ENCODE measurements at regions not wholly inside any gene's neighbourhood (a gene's known extent, or its start where the extent isn't known, plus 50 kb on each side); places are given as distances from the start of the nearest gene placed in this dataset.

- Histone ChIP-seq H3K4me3 (replicated peaks; ENCODE audit: low read depth, low read length) (no peak overlapping the region), H3K27me3 (replicated peaks; ENCODE audit: control insufficient read depth, insufficient read depth, low read length) (no peaks in the 10 kb centered on the region), H3K36me3 (ENCODE audit: control insufficient read depth, insufficient read depth, low read length) (no peaks in the 10 kb centered on the region)
- no peak for DNase-seq (ENCODE audit: extremely low read depth, insufficient read length)
- TF ChIP-seq, protein P1, sequence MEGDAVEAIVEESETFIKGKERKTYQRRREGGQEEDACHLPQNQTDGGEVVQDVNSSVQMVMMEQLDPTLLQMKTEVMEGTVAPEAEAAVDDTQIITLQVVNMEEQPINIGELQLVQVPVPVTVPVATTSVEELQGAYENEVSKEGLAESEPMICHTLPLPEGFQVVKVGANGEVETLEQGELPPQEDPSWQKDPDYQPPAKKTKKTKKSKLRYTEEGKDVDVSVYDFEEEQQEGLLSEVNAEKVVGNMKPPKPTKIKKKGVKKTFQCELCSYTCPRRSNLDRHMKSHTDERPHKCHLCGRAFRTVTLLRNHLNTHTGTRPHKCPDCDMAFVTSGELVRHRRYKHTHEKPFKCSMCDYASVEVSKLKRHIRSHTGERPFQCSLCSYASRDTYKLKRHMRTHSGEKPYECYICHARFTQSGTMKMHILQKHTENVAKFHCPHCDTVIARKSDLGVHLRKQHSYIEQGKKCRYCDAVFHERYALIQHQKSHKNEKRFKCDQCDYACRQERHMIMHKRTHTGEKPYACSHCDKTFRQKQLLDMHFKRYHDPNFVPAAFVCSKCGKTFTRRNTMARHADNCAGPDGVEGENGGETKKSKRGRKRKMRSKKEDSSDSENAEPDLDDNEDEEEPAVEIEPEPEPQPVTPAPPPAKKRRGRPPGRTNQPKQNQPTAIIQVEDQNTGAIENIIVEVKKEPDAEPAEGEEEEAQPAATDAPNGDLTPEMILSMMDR (IDR thresholded peaks at IDR 0.05; ENCODE audit: insufficient read depth, low read length, poor library complexity, severe bottlenecking) = no peak
These were observed 68.8 kb upstream of the RTL1 start for GRCh38 chr14:100972118-100972897.

GRCh38 chr14:100975671-100976070 is 72.1 kb upstream of the RTL1 start:
- Histone ChIP-seq H3K4me3 (replicated peaks; ENCODE audit: low read depth, low read length) (no peak overlapping the region), H3K36me3 (ENCODE audit: control insufficient read depth, insufficient read depth, low read length) (no peaks in the 10 kb centered on the region), H3K27me3 (replicated peaks; ENCODE audit: control insufficient read depth, insufficient read depth, low read length) (no peaks in the 10 kb centered on the region)
- no peak for DNase-seq (ENCODE audit: extremely low read depth, insufficient read length)
- TF ChIP-seq, protein P1 (IDR thresholded peaks at IDR 0.05; ENCODE audit: insufficient read depth, low read length, poor library complexity, severe bottlenecking) = no peak

GRCh38 chr14:100979079-100979478 is 75.6 kb upstream of the RTL1 start:
- TF ChIP-seq, protein P1 (IDR thresholded peaks at IDR 0.05; ENCODE audit: insufficient read depth, low read length, poor library complexity, severe bottlenecking) = no peak
- Histone ChIP-seq H3K27me3 (replicated peaks; ENCODE audit: control insufficient read depth, insufficient read depth, low read length) (no peaks in the 10 kb centered on the region), H3K4me3 (replicated peaks; ENCODE audit: low read depth, low read length) (no peak overlapping the region), H3K36me3 (ENCODE audit: control insufficient read depth, insufficient read depth, low read length) (no peaks in the 10 kb centered on the region)
- no peak for DNase-seq (ENCODE audit: extremely low read depth, insufficient read length)

DNA sequence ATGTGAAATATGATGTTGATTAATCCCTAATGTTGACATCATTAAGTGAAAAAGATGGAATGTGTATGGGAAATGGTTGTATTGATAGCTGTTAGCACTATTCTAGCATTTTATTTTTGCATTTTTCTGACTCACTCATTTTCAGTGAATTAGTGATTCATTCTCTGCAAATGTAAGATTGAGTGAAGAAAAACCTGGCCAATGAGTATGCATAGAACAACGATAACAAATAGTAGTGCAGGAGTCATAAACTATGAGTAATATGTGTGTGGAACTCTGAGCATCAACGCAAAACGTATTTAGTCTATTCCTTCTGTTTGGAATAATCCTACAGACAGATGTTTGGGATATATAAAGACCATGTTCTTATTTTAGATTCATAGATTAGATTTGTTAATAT is 76.3 kb upstream of the RTL1 start:
- TF ChIP-seq, protein P1 (IDR thresholded peaks at IDR 0.05; ENCODE audit: insufficient read depth, low read length, poor library complexity, severe bottlenecking) = no peak
- H3K27me3 ChIP-seq (replicated peaks; ENCODE audit: control insufficient read depth, insufficient read depth, low read length) = no peaks in the 10 kb centered on the region
- DNase-seq (ENCODE audit: extremely low read depth, insufficient read length) = no peak
- no peaks in the 10 kb centered on the region for H3K36me3 ChIP-seq (ENCODE audit: control insufficient read depth, insufficient read depth, low read length)
- H3K4me3 ChIP-seq (replicated peaks; ENCODE audit: low read depth, low read length) = no peak overlapping the region

- Histone ChIP-seq H3K27me3 (replicated peaks; ENCODE audit: control insufficient read depth, insufficient read depth, low read length) (no peaks in the 10 kb centered on the region), H3K36me3 (ENCODE audit: control insufficient read depth, insufficient read depth, low read length) (no peaks in the 10 kb centered on the region), H3K4me3 (replicated peaks; ENCODE audit: low read depth, low read length) (no peak overlapping the region)
- no peak for DNase-seq (ENCODE audit: extremely low read depth, insufficient read length)
- TF ChIP-seq, protein P1 (IDR thresholded peaks at IDR 0.05; ENCODE audit: insufficient read depth, low read length, poor library complexity, severe bottlenecking) = no peak
These were observed 77.3 kb upstream of the RTL1 start for GRCh38 chr14:100980823-100981222.
